Colonic mucosa (tissue), 4 donors: ENCODE measurements at regions not wholly inside any gene's neighbourhood (a gene's known extent, or its start where the extent isn't known, plus 50 kb on each side); places are given as distances from the start of the nearest gene placed in this dataset.
A peak's percentile ranks its signal among the peaks of the same experiment; 100 is the strongest.
"Not testable (repeated sequence)": the region's sequence is repeated elsewhere in the genome, so short reads cannot be mapped to it uniquely, and the experiment has no call there.

ENCODE experiments used
- DNase-seq: peaks from one replicate; pipeline ENCODE4 v3.0.0-alpha.2; 2020
- H3K27ac ChIP-seq: fragments of 200-600 bp; one replicate; pipeline ENCODE4 v1.8.0; 2021
- H3K27me3 ChIP-seq: fragments of 200-600 bp; one replicate; pipeline ENCODE4 v1.8.0; 2021
- H3K36me3 ChIP-seq: fragments of 200-600 bp; one replicate; pipeline ENCODE4 v1.8.0; 2021
- H3K4me1 ChIP-seq: fragments of 200-600 bp; one replicate; pipeline ENCODE4 v1.8.0; 2021; ENCODE audit warnings: mild to moderate bottlenecking
- H3K4me3 ChIP-seq: fragments of 200-600 bp; one replicate; pipeline ENCODE4 v1.8.0; 2021
- H3K9ac ChIP-seq, 2 donors: one replicate each; pipeline ENCODE4 v1.7.0; 2013; ENCODE audit warnings: control low read depth in 2 of 2, low read depth in 2 of 2, low read length in 2 of 2
- H3K9me3 ChIP-seq: fragments of 200-600 bp; one replicate; pipeline ENCODE4 v1.8.0; 2021
- intact Hi-C: fragments of 100-400 bp; cut with DNase I; formaldehyde crosslinking; loops from one replicate; pipeline ENCODE4 v1.14.1; 2022
- TF ChIP-seq, protein P1 (sequence below): fragments of 200-600 bp; IDR thresholded peaks from one replicate; pipeline ENCODE4 v1.8.0; 2022; ENCODE audit warnings: antibody characterized with exemption, mild to moderate bottlenecking
- donor health status: healthy.
- donor health status: DM: no; HTN: no; CAD: no.
- donor health status: DM: no; HTN: no; CAD: no.

DNA sequence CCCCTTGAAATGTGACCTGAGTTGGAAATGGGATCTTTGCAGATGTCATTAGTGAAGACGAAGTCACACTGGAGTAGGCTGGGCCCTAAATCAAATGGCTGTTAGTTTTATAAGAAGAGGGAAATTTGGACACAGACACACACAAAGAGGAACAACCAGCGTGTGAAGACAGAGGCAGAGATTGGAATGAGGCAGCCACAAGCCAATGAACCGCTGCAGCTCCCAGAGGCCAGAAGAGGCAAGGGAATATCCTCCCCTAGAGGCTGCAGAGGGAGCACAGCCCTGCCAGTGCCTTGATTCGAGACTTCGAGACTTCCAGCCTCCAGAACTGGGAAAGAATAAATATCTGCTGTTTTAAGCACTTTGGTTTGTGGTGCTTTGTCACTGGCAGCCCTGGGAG lies 484.5 kb downstream of the MN1 start:
- H3K4me1 ChIP-seq = peaks cover 22% of the 10 kb centered on the region
- intact Hi-C loops = no loop called here
- no peak overlapping the region for H3K27ac ChIP-seq
- no peaks in the 10 kb centered on the region for H3K27me3 ChIP-seq
- TF ChIP-seq, protein P1, sequence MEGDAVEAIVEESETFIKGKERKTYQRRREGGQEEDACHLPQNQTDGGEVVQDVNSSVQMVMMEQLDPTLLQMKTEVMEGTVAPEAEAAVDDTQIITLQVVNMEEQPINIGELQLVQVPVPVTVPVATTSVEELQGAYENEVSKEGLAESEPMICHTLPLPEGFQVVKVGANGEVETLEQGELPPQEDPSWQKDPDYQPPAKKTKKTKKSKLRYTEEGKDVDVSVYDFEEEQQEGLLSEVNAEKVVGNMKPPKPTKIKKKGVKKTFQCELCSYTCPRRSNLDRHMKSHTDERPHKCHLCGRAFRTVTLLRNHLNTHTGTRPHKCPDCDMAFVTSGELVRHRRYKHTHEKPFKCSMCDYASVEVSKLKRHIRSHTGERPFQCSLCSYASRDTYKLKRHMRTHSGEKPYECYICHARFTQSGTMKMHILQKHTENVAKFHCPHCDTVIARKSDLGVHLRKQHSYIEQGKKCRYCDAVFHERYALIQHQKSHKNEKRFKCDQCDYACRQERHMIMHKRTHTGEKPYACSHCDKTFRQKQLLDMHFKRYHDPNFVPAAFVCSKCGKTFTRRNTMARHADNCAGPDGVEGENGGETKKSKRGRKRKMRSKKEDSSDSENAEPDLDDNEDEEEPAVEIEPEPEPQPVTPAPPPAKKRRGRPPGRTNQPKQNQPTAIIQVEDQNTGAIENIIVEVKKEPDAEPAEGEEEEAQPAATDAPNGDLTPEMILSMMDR = no peak
- no peaks in the 10 kb centered on the region for H3K36me3 ChIP-seq
- DNase-seq = peak; percentile 48
- H3K4me3 ChIP-seq = no peak overlapping the region
- H3K9ac ChIP-seq = no peak overlapping the region
- H3K9me3 ChIP-seq = no peaks in the 10 kb centered on the region

DNA sequence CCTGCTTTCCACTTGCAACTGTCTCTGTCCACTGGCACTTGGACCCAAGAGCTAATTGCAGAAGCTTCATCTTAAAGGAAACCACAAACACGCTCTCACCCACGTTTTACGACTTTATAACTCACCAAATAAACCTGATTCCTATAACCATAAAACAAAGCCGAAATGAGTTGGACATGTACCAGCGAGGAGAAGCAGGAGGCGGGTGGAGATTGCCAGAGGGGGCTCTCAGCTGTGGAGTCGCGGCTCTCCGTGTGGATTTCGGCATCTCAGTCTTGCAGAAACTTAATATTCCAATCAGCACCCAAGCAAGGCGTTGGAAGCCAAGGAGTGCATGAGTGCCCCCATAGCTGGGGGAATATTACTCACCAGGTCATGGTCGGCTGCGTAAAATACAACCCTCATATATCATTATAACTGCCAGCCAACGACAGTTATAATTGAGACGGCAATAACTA lies 483.6 kb downstream of the MN1 start:
- Histone ChIP-seq H3K4me3 (no peak overlapping the region), H3K27ac (peak overlapping the region; percentile 20), H3K36me3 (no peaks in the 10 kb centered on the region), H3K9me3 (no peaks in the 10 kb centered on the region), H3K27me3 (no peaks in the 10 kb centered on the region), H3K9ac (no peak overlapping the region), H3K4me1 (peaks cover 22% of the 10 kb centered on the region)
- TF ChIP-seq, protein P1 = no peak
- intact Hi-C loops = no loop called here
- peak; percentile 61 for DNase-seq

DNA sequence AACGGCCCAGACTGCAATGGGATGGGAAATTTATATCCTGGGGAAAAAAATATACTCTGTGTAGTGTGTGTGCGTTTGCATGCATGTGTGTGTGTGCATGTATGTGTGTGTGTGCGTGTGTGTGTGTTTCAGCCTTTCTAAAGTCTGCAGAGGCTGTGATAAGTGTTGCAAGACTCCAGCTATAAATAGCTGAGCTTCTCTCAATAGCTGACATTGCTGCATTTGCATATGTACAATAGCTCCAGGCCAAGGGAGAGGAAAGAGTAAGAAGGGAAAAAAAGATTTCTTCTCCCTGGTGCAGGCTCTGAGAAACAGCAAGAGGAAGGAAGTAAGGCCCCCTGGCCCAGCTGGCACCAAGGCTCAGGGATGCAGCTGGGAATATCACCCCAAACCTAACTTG lies 483.0 kb downstream of the MN1 start:
- intact Hi-C loops = no loop called here
- DNase-seq = peak; percentile 49

DNA sequence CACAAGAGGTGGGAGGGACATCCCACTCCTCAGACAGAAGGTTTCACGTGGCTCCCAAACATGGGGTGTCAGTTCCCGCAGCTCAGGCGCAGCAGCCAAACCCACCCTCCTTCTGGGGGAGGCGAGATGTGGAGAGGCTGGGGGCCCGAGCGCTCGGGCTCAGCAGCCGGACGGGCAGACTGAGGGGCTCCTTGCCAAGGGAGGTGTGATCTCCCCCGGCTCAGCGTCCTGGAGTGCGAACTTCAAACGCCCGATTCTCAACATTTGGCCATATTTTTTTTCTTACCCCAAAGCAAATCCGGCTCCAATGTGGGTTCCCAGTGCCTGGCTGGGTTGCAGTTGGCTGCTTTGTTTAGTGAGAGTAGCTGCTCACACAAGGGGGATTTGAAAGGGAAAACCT lies 477.9 kb downstream of the MN1 start:
- DNase-seq = no peak
- Histone ChIP-seq H3K27me3 (peaks cover 5% of the 10 kb centered on the region), H3K36me3 (no peaks in the 10 kb centered on the region), H3K4me1 (no peaks in the 10 kb centered on the region), H3K9me3 (no peaks in the 10 kb centered on the region), H3K27ac (no peak overlapping the region), H3K9ac (no peak overlapping the region), H3K4me3 (no peak overlapping the region)
- intact Hi-C loops = loop anchor here (10.0 kb wide), 1 partner anchor 639 kb away; no protein-coding TSS in a partner anchor
- TF ChIP-seq, protein P1 = no peak

More for the DNA sequence above, 483.0 kb downstream of the MN1 start:
- Histone ChIP-seq H3K9ac (no peak overlapping the region), H3K27me3 (peaks cover under 1% of the 10 kb centered on the region), H3K27ac (no peak overlapping the region), H3K36me3 (no peaks in the 10 kb centered on the region), H3K4me3 (no peak overlapping the region), H3K4me1 (peaks cover 22% of the 10 kb centered on the region), H3K9me3 (no peaks in the 10 kb centered on the region)
- TF ChIP-seq, protein P1 = no peak

DNA sequence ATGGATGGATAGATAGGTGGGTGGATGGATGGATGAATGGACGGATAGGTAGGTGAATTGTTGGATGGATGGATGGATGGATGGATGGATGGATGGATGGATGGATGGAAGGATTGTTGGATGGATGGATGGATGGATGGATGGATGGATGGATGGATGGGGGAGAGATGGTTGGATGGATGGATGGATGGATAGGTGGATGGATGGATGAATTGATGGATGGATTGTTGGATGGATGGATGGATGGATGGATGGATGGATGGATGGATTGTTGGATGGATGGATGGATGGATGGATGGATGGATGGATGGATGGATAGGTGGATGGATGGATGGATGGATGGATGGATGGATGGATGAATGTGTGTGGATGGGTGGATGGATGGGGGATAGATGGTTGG lies 476.6 kb downstream of the MN1 start:
- intact Hi-C loops = loop anchor here (10.0 kb wide), 1 partner anchor 640 kb away; no protein-coding TSS in a partner anchor
- H3K4me1 ChIP-seq = not testable (repeated sequence)

DNA sequence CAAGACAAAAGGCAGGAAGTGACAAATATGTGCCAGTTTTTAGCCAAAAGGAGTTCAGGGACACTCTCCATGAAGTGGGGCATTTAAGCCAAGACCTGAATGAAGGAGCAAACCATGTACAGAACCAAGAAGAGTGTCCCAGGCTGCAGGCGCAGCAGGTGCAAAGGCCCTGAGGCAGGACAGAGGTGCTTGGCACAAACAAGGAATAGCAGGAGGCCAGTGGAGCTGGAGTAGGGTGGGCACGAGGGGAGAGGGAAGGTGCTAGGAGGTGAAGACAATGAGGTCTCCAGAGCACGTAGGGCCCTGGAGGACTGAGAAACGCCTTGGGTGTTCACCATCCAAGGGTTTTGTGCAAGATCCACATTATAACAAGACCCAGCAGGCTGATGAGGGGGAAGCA lies 474.1 kb downstream of the MN1 start:
- Histone ChIP-seq H3K27me3 (peaks cover 10% of the 10 kb centered on the region), H3K4me3 (no peak overlapping the region)
- intact Hi-C loops = loop anchor here (10.0 kb wide), 1 partner anchor 643 kb away; no protein-coding TSS in a partner anchor

More for the DNA sequence above, 476.6 kb downstream of the MN1 start:
- not testable (repeated sequence) for H3K27ac ChIP-seq, H3K9ac ChIP-seq, H3K27me3 ChIP-seq, DNase-seq, H3K36me3 ChIP-seq, H3K9me3 ChIP-seq, H3K4me3 ChIP-seq

More for the DNA sequence above, 474.1 kb downstream of the MN1 start:
- Histone ChIP-seq H3K9me3 (no peaks in the 10 kb centered on the region), H3K36me3 (no peaks in the 10 kb centered on the region), H3K4me1 (no peaks in the 10 kb centered on the region), H3K27ac (no peak overlapping the region), H3K9ac (no peak overlapping the region)
- TF ChIP-seq, protein P1 = no peak
- DNase-seq = no peak
